IPS-18a (cell line): ENCODE measurements at regions not wholly inside any gene's neighbourhood (a gene's known extent, or its start where the extent isn't known, plus 50 kb on each side); places are given as distances from the start of the nearest gene placed in this dataset.

ENCODE experiments used
- H3K27ac ChIP-seq: one replicate; pipeline ENCODE4 v1.5.1; 2013; ENCODE audit warnings: low read length
- H3K27me3 ChIP-seq: one replicate; pipeline ENCODE4 v1.6.1; 2013; ENCODE audit warnings: mild to moderate bottlenecking, low read length; ENCODE audit not compliant: control insufficient read depth, insufficient read depth
- H3K36me3 ChIP-seq: one replicate; pipeline ENCODE4 v1.6.1; 2013; ENCODE audit warnings: low read depth, low read length; ENCODE audit not compliant: control insufficient read depth
- H3K4me1 ChIP-seq: one replicate; pipeline ENCODE4 v1.6.1; 2013; ENCODE audit warnings: low read depth, low read length; ENCODE audit not compliant: control insufficient read depth
- H3K4me3 ChIP-seq: one replicate; pipeline ENCODE4 v1.5.1; 2013; ENCODE audit warnings: low read length
- H3K9ac ChIP-seq: one replicate; pipeline ENCODE4 v1.6.1; 2013; ENCODE audit warnings: mild to moderate bottlenecking, low read length, moderate library complexity
- H3K9me3 ChIP-seq: one replicate; pipeline ENCODE4 v1.6.1; 2013; ENCODE audit warnings: low read depth, low read length; ENCODE audit not compliant: control insufficient read depth

GRCh38 chr1:21366288-21366687, 73.6 kb upstream of the NBPF3 start:
- no peaks in the 10 kb centered on the region for H3K4me1 ChIP-seq

GRCh38 chr1:21365036-21365435, 74.8 kb upstream of the ECE1 start:
- Histone ChIP-seq H3K9me3 (no peaks in the 10 kb centered on the region), H3K4me1 (no peaks in the 10 kb centered on the region), H3K4me3 (no peak overlapping the region), H3K9ac (no peak overlapping the region), H3K27ac (no peak overlapping the region), H3K36me3 (no peaks in the 10 kb centered on the region), H3K27me3 (no peaks in the 10 kb centered on the region)

More at GRCh38 chr1:21366288-21366687, 73.6 kb upstream of the NBPF3 start:
- Histone ChIP-seq H3K27me3 (no peaks in the 10 kb centered on the region), H3K9ac (no peak overlapping the region), H3K4me3 (no peak overlapping the region), H3K9me3 (no peaks in the 10 kb centered on the region), H3K36me3 (no peaks in the 10 kb centered on the region), H3K27ac (no peak overlapping the region)

GRCh38 chr1:21362096-21362495, 71.8 kb upstream of the ECE1 start:
- H3K9ac ChIP-seq = no peak overlapping the region
- no peaks in the 10 kb centered on the region for H3K36me3 ChIP-seq
- H3K4me1 ChIP-seq = no peaks in the 10 kb centered on the region
- H3K27ac ChIP-seq = no peak overlapping the region
- H3K27me3 ChIP-seq = no peaks in the 10 kb centered on the region
- H3K9me3 ChIP-seq = no peaks in the 10 kb centered on the region
- no peak overlapping the region for H3K4me3 ChIP-seq

- no peaks in the 10 kb centered on the region for H3K36me3 ChIP-seq
- no peaks in the 10 kb centered on the region for H3K4me1 ChIP-seq
- no peaks in the 10 kb centered on the region for H3K9me3 ChIP-seq
- no peak overlapping the region for H3K27ac ChIP-seq
- no peak overlapping the region for H3K9ac ChIP-seq
- no peak overlapping the region for H3K4me3 ChIP-seq
- H3K27me3 ChIP-seq = no peaks in the 10 kb centered on the region
Measured at GRCh38 chr1:21361506-21361905, 71.2 kb upstream of the ECE1 start.

GRCh38 chr1:21357161-21357560, 66.9 kb upstream of the ECE1 start:
- no peaks in the 10 kb centered on the region for H3K4me1 ChIP-seq
- no peak overlapping the region for H3K4me3 ChIP-seq
- H3K36me3 ChIP-seq = no peaks in the 10 kb centered on the region
- H3K9me3 ChIP-seq = no peaks in the 10 kb centered on the region
- no peak overlapping the region for H3K9ac ChIP-seq
- H3K27ac ChIP-seq = no peak overlapping the region
- no peaks in the 10 kb centered on the region for H3K27me3 ChIP-seq

GRCh38 chr1:21355956-21356355, 65.7 kb upstream of the ECE1 start:
- Histone ChIP-seq H3K4me3 (no peak overlapping the region), H3K9me3 (no peaks in the 10 kb centered on the region), H3K9ac (no peak overlapping the region), H3K27ac (no peak overlapping the region), H3K36me3 (no peaks in the 10 kb centered on the region), H3K27me3 (no peaks in the 10 kb centered on the region), H3K4me1 (no peaks in the 10 kb centered on the region)

GRCh38 chr1:21352586-21352985, 62.3 kb upstream of the ECE1 start:
- H3K27ac ChIP-seq = no peak overlapping the region
- H3K36me3 ChIP-seq = no peaks in the 10 kb centered on the region
- no peaks in the 10 kb centered on the region for H3K9me3 ChIP-seq
- H3K9ac ChIP-seq = no peak overlapping the region
- H3K4me1 ChIP-seq = no peaks in the 10 kb centered on the region
- H3K4me3 ChIP-seq = no peak overlapping the region
- no peaks in the 10 kb centered on the region for H3K27me3 ChIP-seq

- Histone ChIP-seq H3K27me3 (peaks cover 3% of the 10 kb centered on the region), H3K9me3 (no peaks in the 10 kb centered on the region), H3K27ac (no peak overlapping the region), H3K9ac (no peak overlapping the region), H3K36me3 (no peaks in the 10 kb centered on the region), H3K4me1 (no peaks in the 10 kb centered on the region), H3K4me3 (no peak overlapping the region)
Measured at GRCh38 chr1:21351901-21352300, 61.6 kb upstream of the ECE1 start.

GRCh38 chr1:21350202-21350885, 60.1 kb upstream of the ECE1 start:
- Histone ChIP-seq H3K27ac (no peak overlapping the region), H3K4me1 (peaks cover 9% of the 10 kb centered on the region), H3K36me3 (no peaks in the 10 kb centered on the region), H3K9me3 (no peaks in the 10 kb centered on the region), H3K27me3 (peaks cover 12% of the 10 kb centered on the region), H3K4me3 (no peak overlapping the region), H3K9ac (no peak overlapping the region)

GRCh38 chr1:21349693-21350092, 59.4 kb upstream of the ECE1 start:
- no peak overlapping the region for H3K27ac ChIP-seq
- H3K4me3 ChIP-seq = no peak overlapping the region
- H3K4me1 ChIP-seq = peaks cover 9% of the 10 kb centered on the region
- H3K9ac ChIP-seq = no peak overlapping the region
- H3K36me3 ChIP-seq = no peaks in the 10 kb centered on the region
- H3K27me3 ChIP-seq = peaks cover 13% of the 10 kb centered on the region
- no peaks in the 10 kb centered on the region for H3K9me3 ChIP-seq

GRCh38 chr1:21347072-21347581, 56.9 kb upstream of the ECE1 start:
- Histone ChIP-seq H3K4me3 (no peak overlapping the region), H3K36me3 (no peaks in the 10 kb centered on the region), H3K4me1 (peaks cover 11% of the 10 kb centered on the region), H3K27me3 (peaks cover 31% of the 10 kb centered on the region), H3K9ac (no peak overlapping the region), H3K27ac (no peak overlapping the region), H3K9me3 (no peaks in the 10 kb centered on the region)

- Histone ChIP-seq H3K27me3 (peaks cover 31% of the 10 kb centered on the region), H3K27ac (no peak overlapping the region), H3K4me3 (peak overlapping the region; percentile 69), H3K4me1 (peaks cover 11% of the 10 kb centered on the region), H3K9me3 (no peaks in the 10 kb centered on the region), H3K36me3 (no peaks in the 10 kb centered on the region), H3K9ac (peak overlapping the region; percentile 55)
Measured at GRCh38 chr1:21346365-21347071, 56.3 kb upstream of the ECE1 start.
